Mammary epithelial cell (primary cell): ENCODE measurements at regions not wholly inside any gene's neighbourhood (a gene's known extent, or its start where the extent isn't known, plus 50 kb on each side); places are given as distances from the start of the nearest gene placed in this dataset.

Source experiments
- CTCF ChIP-seq, 2 donors: IDR thresholded peaks in 1 of 2; conservative IDR thresholded peaks in 1 of 2; 2 replicates each; pipeline ENCODE4 v1.5.1; 2011 to 2012; ENCODE audit warnings: inconsistent platforms in 2 of 2, low read length in 2 of 2, mild to moderate bottlenecking in 2 of 2, control low read depth in 1 of 2, low read depth in 1 of 2; ENCODE audit not compliant: insufficient read depth in 1 of 2; ENCODE audit errors: extremely low read depth in 1 of 2
- EZH2 ChIP-seq: IDR thresholded peaks from 2 replicates; pipeline ENCODE4 v1.6.1; 2012; ENCODE audit warnings: low read length, inconsistent platforms, borderline replicate concordance

GRCh38 chr4:29043411-29043810, 1676.8 kb upstream of the PCDH7 start:
- TF ChIP-seq CTCF (conservative IDR thresholded peaks at IDR 0.05 in 1 of 2, IDR thresholded peaks at IDR 0.05 in 1 of 2; ENCODE audit: extremely low read depth in 1 of 2, insufficient read depth in 1 of 2, low read depth in 1 of 2, low read length in 2 of 2) (no peak), EZH2 (no peak)
